ENCODE measurements at regions not wholly inside any gene's neighbourhood (a gene's known extent, or its start where the extent isn't known, plus 50 kb on each side); places are given as distances from the start of the nearest gene placed in this dataset.

GRCh38 chr2:16009560-16009959, 69.2 kb downstream of the MYCN start:
- no peak for DNase-seq

GRCh38 chr2:16008856-16009255, 68.5 kb downstream of the MYCN start:
- DNase-seq: no peak

GRCh38 chr2:16008331-16008850, 68.0 kb downstream of the MYCN start:
- DNase-seq: no peak

GRCh38 chr2:16007167-16007934, 67.0 kb downstream of the MYCN start:
- DNase-seq: no peak

DNA sequence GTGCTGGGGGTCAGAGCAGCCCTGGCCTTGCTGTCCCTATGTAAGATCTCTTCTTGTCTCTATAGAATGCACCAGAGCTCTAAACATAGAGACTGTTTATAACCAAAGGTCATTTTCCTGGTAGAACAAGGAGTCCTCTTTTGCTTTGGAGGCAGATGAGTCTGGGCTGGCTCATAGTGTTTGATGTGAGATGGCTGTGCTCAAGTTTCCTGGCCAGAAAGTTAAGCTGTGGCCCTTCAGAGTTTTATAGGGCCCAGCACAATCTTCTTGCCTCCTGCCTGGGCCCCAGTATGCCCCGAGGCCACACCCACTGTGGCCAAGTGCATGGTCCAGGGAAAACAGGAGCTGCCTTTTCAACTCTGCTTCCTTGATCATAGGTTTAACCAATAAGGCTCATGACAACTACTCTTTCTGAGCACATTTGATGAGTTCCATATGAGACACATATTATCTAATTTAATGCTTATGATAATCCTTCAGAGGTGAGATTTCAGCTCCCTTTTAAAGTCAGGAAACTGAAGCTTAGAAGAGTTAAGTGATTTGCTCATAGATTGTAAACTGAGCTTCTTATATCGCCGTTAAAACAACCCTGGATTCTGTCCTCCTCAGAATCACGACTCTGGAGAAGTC, 66.3 kb downstream of the MYCN start:
- DNase-seq: no peak

DNA sequence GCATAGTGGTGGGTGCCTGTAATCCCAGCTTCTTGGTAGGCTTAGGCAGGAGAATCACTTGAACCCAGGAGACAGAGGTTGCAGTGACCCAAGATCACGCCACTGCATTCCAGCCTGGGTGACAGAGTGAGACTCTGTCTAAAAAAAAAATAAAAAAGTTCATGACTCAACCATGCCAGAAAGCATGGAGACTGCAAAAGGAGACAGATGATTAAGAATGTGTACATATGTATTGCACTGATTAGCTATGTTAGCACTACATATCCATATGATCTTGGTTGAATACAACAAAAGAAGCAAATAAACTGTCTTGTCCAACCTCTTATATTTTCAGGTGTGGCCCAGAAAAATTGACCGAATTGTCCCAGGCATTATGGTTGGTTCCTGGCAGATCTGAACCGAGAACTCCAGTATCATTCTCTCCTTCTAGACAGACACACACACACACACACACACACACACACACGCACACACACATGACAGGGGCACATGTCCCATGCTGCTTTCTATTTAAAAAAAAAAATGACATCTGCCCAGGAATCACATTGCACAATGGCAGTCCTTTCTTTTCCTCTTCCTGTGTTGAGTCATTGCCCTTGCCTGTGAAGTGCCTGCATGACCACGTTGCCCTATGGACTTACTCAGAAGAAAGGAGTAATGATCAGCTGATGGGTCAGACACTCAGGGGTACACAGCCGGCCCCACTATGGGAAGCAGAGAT, 65.6 kb downstream of the MYCN start:
- no peak for DNase-seq

DNA sequence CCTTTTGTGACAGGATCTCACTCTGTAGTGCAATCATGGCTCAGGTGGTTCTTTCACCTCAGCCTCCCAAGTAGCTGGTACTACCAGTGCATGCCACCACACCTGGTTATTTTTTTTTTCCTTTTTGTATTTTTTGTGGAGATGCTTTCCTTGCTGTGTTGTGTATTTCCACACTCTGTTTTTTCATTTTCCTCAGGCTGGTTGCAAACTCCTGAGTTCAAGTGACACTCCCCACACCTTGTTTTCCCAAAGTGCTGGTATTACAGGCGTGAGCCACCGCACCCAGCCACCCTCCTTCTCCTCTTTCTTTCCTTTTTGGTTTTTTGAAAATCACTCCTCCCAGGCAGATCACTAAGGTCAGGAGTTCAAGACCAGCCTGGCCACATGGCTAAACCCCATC, 65.0 kb downstream of the MYCN start:
- no peak for DNase-seq

- no peak for DNase-seq
These were observed 63.5 kb downstream of the MYCN start for GRCh38 chr2:16003809-16004208.

DNA sequence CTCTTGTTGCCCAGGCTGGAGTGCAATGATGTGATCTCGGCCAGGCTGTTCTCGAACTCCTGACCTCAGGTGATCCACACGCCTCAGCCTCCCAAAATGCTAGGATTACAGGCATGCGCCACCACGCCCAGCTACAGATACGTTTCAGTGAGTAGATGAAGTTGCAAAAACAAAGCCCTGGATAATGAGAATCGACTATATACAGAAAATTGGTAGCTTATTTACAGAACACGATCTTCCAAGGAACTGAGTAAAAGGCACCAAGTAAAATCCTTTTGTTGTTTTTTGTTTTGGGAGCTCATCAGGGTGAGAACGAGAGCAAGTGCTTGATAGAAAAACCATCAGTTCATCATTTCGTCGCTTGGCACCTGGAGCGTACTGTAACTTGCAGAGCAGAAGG, 62.8 kb downstream of the MYCN start:
- DNase-seq: no peak

GRCh38 chr2:16002575-16002974, 62.2 kb downstream of the MYCN start:
- no peak for DNase-seq

GRCh38 chr2:16002144-16002543, 61.8 kb downstream of the MYCN start:
- no peak for DNase-seq

GRCh38 chr2:16000642-16001041, 60.3 kb downstream of the MYCN start:
- no peak for DNase-seq

DNA sequence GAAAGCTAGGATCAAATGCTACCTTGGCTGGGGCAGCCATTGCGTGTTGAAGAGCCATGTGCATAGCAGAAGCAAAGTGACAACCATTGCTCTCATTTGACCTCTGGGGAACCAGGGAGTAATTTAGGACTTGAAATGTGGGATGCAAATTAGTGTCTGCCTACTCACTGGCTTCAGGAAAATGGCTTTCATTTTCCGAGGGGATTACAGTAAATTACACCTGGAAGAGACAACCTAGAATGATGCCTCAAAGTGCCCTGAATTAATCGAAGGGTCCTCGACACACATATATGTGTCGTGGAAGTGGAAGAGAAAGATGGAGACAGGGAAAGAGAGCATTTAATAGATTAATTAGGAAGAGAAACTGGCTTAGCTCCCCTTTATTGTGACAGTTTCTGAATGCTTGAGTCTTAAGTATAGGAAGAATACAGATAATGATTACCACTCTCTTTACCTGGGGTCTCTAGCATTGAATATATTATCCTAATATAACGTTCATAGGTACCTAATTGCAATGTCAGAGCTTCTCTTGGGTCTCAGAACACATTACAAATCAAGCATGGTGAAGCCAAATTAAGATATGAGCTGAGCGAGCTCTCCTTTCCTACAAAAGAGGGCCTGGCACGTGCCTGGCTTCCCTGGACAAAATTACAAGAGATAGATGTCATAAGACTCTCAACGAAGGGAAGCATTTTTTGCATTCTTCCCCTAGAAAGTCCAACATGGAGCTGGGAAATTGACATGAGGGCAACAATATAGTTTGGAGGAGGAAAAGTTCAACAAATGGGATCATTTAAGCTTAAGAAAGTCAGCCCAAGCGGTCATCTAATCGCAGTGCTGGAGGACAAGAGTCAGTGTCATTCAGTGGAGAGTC, 59.5 kb downstream of the MYCN start:
- DNase-seq: no peak

DNA sequence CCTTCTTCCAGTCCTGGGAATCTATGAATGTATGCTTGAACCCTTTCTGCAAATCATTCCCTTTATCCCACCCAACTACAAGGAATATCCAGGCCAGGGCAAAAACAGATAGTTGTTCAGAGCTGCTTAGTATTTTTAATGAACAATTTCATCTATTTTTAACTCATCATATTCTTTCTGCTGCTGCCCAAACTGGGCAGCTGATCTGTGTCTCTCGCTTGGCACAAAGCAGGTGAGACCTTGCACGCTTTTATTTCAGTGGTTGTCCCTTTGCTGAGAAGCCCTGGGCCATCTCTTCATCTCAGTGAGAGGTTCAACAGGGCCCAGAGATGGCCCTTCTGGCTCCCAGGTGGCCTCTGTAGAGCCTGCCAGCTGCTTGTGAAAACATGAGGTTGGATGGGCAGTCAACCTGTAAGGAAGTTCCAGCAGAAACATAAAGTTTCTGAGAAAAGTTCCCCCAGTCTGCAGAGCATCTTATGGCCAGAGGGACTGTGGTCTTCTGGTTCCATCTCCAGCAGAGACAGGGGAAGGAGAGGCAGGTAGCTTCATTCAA, 57.5 kb downstream of the MYCN start:
- no peak for DNase-seq

- DNase-seq: peak in 1 of 2 experiments; percentile 10
These were observed 56.4 kb downstream of the MYCN start for GRCh38 chr2:15996536-15997423.

All from NCI-H524 (cell line).